GM23338 (cell line): ENCODE measurements at regions not wholly inside any gene's neighbourhood (a gene's known extent, or its start where the extent isn't known, plus 50 kb on each side); places are given as distances from the start of the nearest gene placed in this dataset.

Experiments
- ATAC-seq: fragments of 200-7000 bp; cut with Tn5 transposase; 3 replicates; pipeline ENCODE4 v1.9.1; 2020
- DNase-seq: peaks from one replicate; pipeline ENCODE4 v3.0.0-alpha.2; 2015; ENCODE audit warnings: low spot score
- H2AFZ ChIP-seq: fragments of 200-600 bp; sonication (generic); 2 replicates; pipeline ENCODE4 v1.8.0; 2016; ENCODE audit warnings: antibody characterized with exemption, mild to moderate bottlenecking, moderate library complexity
- H3F3A ChIP-seq: fragments of 200-600 bp; sonication (generic); replicated peaks from 2 replicates; pipeline ENCODE4 v1.8.0; 2017; ENCODE audit warnings: antibody characterized with exemption, mixed run types, low read depth
- H3K27ac ChIP-seq: fragments of 200-600 bp; sonication (generic); 2 replicates; pipeline ENCODE4 v1.6.1; 2016; ENCODE audit warnings: low read depth
- H3K27me3 ChIP-seq: fragments of 200-600 bp; sonication (generic); 2 replicates; pipeline ENCODE4 v1.8.0; 2016; ENCODE audit warnings: mild to moderate bottlenecking, mixed run types, moderate library complexity; ENCODE audit not compliant: insufficient read depth
- H3K36me3 ChIP-seq: fragments of 200-600 bp; sonication (generic); 2 replicates; pipeline ENCODE4 v1.8.0; 2016; ENCODE audit warnings: mild to moderate bottlenecking; ENCODE audit not compliant: insufficient read depth
- H3K4me1 ChIP-seq: fragments of 200-600 bp; sonication (generic); 2 replicates; pipeline ENCODE4 v1.8.0; 2016; ENCODE audit warnings: mild to moderate bottlenecking, moderate library complexity; ENCODE audit not compliant: insufficient read depth
- H3K4me2 ChIP-seq: fragments of 200-600 bp; sonication (generic); 2 replicates; pipeline ENCODE4 v1.7.1; 2017; ENCODE audit warnings: mixed run types
- H3K4me3 ChIP-seq: fragments of 200-600 bp; sonication (generic); 2 replicates; pipeline ENCODE4 v1.6.1; 2016; ENCODE audit warnings: mixed run types
- H3K79me2 ChIP-seq: fragments of 200-600 bp; sonication (generic); replicated peaks from 2 replicates; pipeline ENCODE4 v1.8.0; 2017; ENCODE audit warnings: mild to moderate bottlenecking; ENCODE audit not compliant: insufficient read depth
- H3K9me2 ChIP-seq: fragments of 200-600 bp; sonication (generic); 2 replicates; pipeline ENCODE4 v1.8.0; 2017; ENCODE audit not compliant: insufficient read depth
- H4K20me1 ChIP-seq: fragments of 200-600 bp; sonication (generic); replicated peaks from 2 replicates; pipeline ENCODE4 v1.8.0; 2017; ENCODE audit warnings: mild to moderate bottlenecking; ENCODE audit not compliant: insufficient read depth
- H3K27ac Mint-ChIP-seq: 2 replicates; pipeline ENCODE4 v1.8.0; 2020; ENCODE audit warnings: inconsistent platforms, mild to moderate bottlenecking, moderate library complexity, mixed read lengths
- H3K27me3 Mint-ChIP-seq: 3 replicates; pipeline ENCODE4 v1.8.0; 2022; ENCODE audit warnings: low read depth, mild to moderate bottlenecking, moderate library complexity, mixed read lengths, inconsistent platforms; ENCODE audit not compliant: insufficient read depth, poor library complexity
- H3K36me3 Mint-ChIP-seq: 3 replicates; pipeline ENCODE4 v1.8.0; 2021; ENCODE audit warnings: low read depth, mild to moderate bottlenecking, inconsistent platforms, moderate library complexity, mixed read lengths
- H3K4me1 Mint-ChIP-seq: 3 replicates; pipeline ENCODE4 v1.8.0; 2020; ENCODE audit warnings: mild to moderate bottlenecking, inconsistent platforms, mixed read lengths
- H3K4me3 Mint-ChIP-seq: 3 replicates; pipeline ENCODE4 v1.8.0; 2021; ENCODE audit warnings: moderate library complexity, mild to moderate bottlenecking, inconsistent platforms, mixed read lengths
- H3K9me3 Mint-ChIP-seq: 3 replicates; pipeline ENCODE4 v1.8.0; 2020; ENCODE audit warnings: moderate library complexity, mild to moderate bottlenecking, inconsistent platforms, mixed read lengths
- CREB1 ChIP-seq: fragments of 250-450 bp; sonication (Bioruptor Pico); IDR thresholded peaks from 2 replicates; pipeline ENCODE4 v1.5.0; 2020; ENCODE audit warnings: low read depth, mild to moderate bottlenecking, moderate library complexity
- CTCF ChIP-seq, 2 experiments: fragments of 200-600 bp in 1 of 2; sonication (generic) in 1 of 2; conservative IDR thresholded peaks; 2 replicates each; pipeline versions ENCODE4 v1.5.1 to v1.6.1; 2016 to 2017; ENCODE audit warnings: antibody characterized with exemption in 2 of 2, low read depth in 2 of 2, mild to moderate bottlenecking in 2 of 2, moderate library complexity in 1 of 2
- ETS1 ChIP-seq: IDR thresholded peaks from 2 replicates; pipeline ENCODE4 v1.6.1; 2016; ENCODE audit warnings: antibody characterized with exemption
- EZH2 ChIP-seq: fragments of 200-600 bp; sonication (generic); IDR thresholded peaks from one replicate; pipeline ENCODE4 v1.8.0; 2017; ENCODE audit warnings: antibody characterized with exemption, mild to moderate bottlenecking, low read depth; ENCODE audit not compliant: unreplicated experiment
- EZH2phosphoT487 ChIP-seq: fragments of 200-600 bp; sonication (generic); IDR thresholded peaks from one replicate; pipeline ENCODE4 v1.8.1; 2018; ENCODE audit warnings: antibody characterized with exemption; ENCODE audit not compliant: unreplicated experiment
- JUNB ChIP-seq: IDR thresholded peaks from one replicate; pipeline ENCODE4 v1.6.1; 2016; ENCODE audit warnings: antibody characterized with exemption; ENCODE audit not compliant: unreplicated experiment
- NANOG ChIP-seq: IDR thresholded peaks from 2 replicates; pipeline ENCODE4 v1.6.1; 2016; ENCODE audit warnings: antibody characterized with exemption, borderline replicate concordance
- POLR2AphosphoS5 ChIP-seq: IDR thresholded peaks from 2 replicates; pipeline ENCODE4 v1.6.1; 2016; ENCODE audit warnings: antibody characterized with exemption, low read depth
- REST ChIP-seq: IDR thresholded peaks from one replicate; pipeline ENCODE4 v1.6.1; 2018; ENCODE audit warnings: antibody characterized with exemption; ENCODE audit not compliant: unreplicated experiment
- STAT1 ChIP-seq: IDR thresholded peaks from one replicate; pipeline ENCODE4 v1.6.1; 2016; ENCODE audit warnings: antibody characterized with exemption; ENCODE audit not compliant: unreplicated experiment
- ZNF114 ChIP-seq: fragments of 250-450 bp; sonication (Bioruptor Pico); IDR thresholded peaks from 2 replicates; pipeline ENCODE4 v1.5.0; 2020; ENCODE audit warnings: mild to moderate bottlenecking, moderate library complexity
- ZNF331 ChIP-seq: fragments of 250-450 bp; sonication (Bioruptor Pico); IDR thresholded peaks from 2 replicates; pipeline ENCODE4 v1.5.0; 2020; ENCODE audit warnings: low read depth, mild to moderate bottlenecking, moderate library complexity
- ZNF462 ChIP-seq: fragments of 250-450 bp; sonication (Bioruptor Pico); IDR thresholded peaks from 2 replicates; pipeline ENCODE4 v1.5.0; 2020; ENCODE audit warnings: mild to moderate bottlenecking, moderate library complexity

- Histone ChIP-seq H3K27me3 (no peaks in the 10 kb centered on the region), H3K36me3 (no peaks in the 10 kb centered on the region), H2AFZ (peak overlapping the region; percentile 21; the same call in 1 of the 2 replicates), H3K9me2 (no peaks in the 10 kb centered on the region), H3F3A (no peaks in the 10 kb centered on the region), H3K79me2 (no peaks in the 10 kb centered on the region), H3K27ac (no peak overlapping the region), H3K4me1 (no peaks in the 10 kb centered on the region), H3K4me3 (no peak overlapping the region), H4K20me1 (no peaks in the 10 kb centered on the region), H3K4me2 (no peak overlapping the region)
- Mint-ChIP-seq H3K4me1 (no peaks in the 10 kb centered on the region), H3K27me3 (no peaks in the 10 kb centered on the region), H3K36me3 (peaks cover 7% of the 10 kb centered on the region; the same call in 2 of the 3 replicates), H3K4me3 (no peak overlapping the region), H3K9me3 (peaks cover 8% of the 10 kb centered on the region; the same call in 1 of the 3 replicates), H3K27ac (0 out of 2 replicates have a peak overlapping the region, but pooled peaks have one; percentile 14)
- DNase-seq (no peak), ATAC-seq (no peak)
- no peak for TF ChIP-seq CTCF (conservative IDR thresholded peaks at IDR 0.05; ENCODE audit: low read depth in 2 of 2)
- no peak for TF ChIP-seq STAT1
- TF ChIP-seq ETS1: no peak
- TF ChIP-seq EZH2: no peak
- TF ChIP-seq CREB1: no peak
- TF ChIP-seq REST: no peak
- no peak for TF ChIP-seq ZNF114 (CRISPR knock-in tag)
- no peak for TF ChIP-seq ZNF462
- TF ChIP-seq NANOG: no peak
- no peak for TF ChIP-seq ZNF331 (CRISPR knock-in tag)
- no peak for TF ChIP-seq POLR2AphosphoS5
- no peak for TF ChIP-seq JUNB
- no peak for TF ChIP-seq EZH2phosphoT487
Observed at GRCh38 chr3:110193074-110193473, 855.7 kb upstream of the DPPA4 start.
